NCI-H345 (cell line): ENCODE measurements at regions not wholly inside any gene's neighbourhood (a gene's known extent, or its start where the extent isn't known, plus 50 kb on each side); places are given as distances from the start of the nearest gene placed in this dataset.

ENCODE experiments used
- DNase-seq: peaks from one replicate; lab custom pipeline; 2025; lab: John Stamatoyannopoulos, UW

DNA sequence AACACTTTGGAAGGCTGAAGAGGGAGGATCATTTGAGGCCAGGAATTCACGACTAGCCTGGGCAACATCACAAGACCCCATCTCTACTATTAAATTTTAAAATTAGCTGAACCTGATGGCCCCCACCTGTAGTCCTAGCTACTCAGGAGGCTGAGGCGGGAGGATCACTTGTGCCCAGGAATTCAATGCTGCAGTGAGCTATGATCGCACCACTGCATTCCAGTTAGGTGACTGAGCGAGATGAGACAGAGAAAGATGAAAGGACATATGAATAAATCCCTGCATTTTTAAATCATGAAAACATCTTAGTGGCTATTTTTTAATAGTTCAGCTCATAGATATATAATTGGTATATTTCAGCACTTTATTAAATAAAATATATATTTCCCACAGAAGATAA is 93.8 kb downstream of the GPR63 start:
- DNase-seq, result no peak

GRCh38 chr6:96742702-96743101 is 94.6 kb downstream of the GPR63 start:
- no peak for DNase-seq

- no peak for DNase-seq
Measured at GRCh38 chr6:96735332-96735731, 101.9 kb downstream of the GPR63 start.

DNA sequence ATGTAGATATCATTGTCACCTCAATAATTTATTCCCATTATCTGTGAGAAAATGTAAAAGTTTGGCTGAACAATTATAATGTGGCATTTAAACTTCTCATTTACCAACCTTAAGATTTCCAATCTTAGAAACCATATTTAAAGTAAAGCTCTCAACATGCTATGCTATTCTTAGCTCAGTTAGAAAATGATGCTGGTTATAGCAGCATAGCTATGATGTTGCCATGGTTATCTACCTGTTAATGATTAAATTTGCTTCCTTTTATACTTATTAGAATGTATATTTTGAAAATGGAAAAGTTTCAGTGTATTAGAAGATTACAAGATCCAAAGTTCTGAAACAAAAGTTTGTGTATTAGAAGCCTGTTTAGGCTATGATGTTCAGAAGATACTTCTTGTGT is 110.1 kb downstream of the GPR63 start:
- no peak for DNase-seq

DNA sequence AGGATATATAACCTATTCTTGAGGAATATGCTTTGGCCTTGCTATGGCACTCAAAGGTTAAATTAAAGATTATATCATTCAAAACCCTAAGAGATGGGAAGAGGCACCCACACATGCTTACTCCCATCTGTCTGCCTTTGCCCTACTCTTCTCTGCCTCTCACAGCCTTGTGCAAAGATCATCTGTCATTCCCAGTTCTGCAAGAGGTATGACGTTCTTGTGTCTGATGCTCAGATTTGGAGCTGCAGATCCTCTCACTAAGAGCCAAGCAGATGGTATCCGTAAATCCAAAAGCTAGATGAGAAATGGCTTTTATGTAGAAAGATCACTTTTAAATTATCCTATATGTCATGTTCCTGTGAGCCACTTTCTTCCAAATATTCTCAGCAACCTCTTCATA is 112.0 kb downstream of the GPR63 start:
- DNase-seq, result no peak

DNA sequence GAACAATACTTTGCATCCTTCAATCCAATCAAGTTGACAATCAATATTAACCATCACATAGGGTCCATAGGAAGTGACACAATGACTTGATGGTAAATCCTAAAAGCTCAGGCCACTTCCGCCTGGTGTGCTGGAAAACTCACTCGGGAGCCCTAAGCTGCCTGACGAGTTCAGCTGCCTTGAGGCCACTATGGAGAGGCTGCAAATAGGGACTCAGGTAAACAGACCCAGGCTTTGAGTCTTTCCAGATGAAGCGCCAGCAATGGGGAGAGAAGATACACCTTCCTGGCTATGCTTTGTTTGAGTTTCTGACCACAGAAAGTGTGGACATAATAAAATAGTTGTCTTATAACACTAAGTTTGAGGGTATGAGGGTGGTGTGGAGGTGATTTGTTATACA is 112.6 kb downstream of the GPR63 start:
- peak; percentile 7 for DNase-seq

DNA sequence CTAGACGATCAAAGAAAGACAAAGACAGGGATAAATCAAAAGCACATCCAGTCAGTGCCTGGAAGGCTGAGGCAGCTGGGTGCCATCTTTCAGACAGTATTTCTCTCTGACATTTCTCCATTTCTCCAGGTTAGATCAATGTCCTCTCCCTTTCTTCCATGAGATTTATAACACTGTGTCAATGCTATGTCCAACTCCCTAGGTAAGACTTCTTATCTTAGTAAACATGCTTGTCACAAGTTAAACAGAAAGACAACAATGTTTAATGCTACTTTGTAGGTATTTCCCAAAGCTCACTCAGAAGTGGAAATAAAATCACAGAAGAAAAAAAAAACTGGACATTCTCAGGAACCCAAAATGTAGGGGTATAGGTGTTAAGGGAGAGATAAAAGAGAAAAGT is 113.9 kb downstream of the GPR63 start:
- DNase-seq, result no peak

DNA sequence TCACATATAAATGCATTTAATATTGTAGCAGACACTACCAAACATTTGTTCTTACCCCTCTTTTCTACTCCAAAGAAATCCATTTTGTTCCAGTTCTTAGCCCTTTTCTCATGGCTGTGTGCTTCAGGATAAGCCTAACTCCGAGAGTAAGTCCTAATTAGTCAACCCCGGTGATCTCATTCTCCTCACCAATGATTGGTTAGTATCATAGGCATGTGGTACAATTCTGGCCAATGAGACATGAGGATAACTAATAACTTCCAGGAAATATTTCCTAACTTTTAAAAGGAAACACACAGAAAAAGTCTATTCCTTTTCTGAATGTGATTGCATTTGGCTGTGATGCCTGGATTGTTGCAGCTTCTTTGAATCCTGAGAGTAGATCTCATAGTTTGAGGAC is 116.0 kb downstream of the GPR63 start:
- DNase-seq, result no peak

DNA sequence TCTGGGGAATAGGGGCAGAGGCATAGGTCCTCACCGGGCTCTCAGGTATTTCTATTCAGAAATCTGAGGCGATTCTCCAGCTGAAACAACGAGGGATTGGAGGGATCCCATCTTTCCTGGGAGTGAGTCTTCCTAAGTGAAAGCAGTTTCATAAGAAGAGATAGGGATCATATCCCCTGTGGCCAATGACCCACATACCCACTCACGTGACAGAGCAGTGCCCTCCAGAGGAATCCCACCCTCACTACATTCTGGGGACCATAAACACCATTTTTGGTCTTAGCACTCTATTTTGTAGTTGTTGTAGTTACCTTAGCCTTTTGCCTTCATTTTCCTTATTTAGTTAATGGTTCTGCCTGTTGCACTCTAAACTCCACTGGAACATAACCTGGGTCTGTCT is 121.1 kb downstream of the GPR63 start:
- peak; percentile 53 for DNase-seq

- no peak for DNase-seq
Measured at GRCh38 chr6:96715608-96716007, 121.7 kb downstream of the GPR63 start.

- no peak for DNase-seq
Measured at GRCh38 chr6:96704713-96705112, 132.6 kb downstream of the GPR63 start.

DNA sequence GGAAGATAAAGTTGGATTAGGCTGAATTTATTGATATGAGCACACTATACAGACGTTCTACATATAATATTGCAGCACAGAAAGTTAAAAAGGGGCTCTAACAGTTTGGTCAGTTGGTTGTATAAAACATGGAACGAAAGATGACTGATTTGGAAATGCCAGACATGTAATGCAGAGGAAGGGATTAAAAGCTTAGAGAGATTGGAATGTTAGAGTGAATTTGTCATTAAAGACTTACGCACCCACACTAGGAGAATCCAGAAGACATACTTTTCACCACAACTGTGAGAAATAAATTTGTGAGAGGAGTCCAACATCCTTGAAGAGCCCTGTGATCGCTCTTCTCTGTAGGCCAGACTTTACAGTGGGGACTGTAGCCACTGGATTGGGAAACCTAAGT is 134.7 kb downstream of the GPR63 start:
- no peak for DNase-seq

- DNase-seq, result no peak
Measured at GRCh38 chr6:96700915-96701314, 136.4 kb downstream of the GPR63 start.

- DNase-seq, result peak; percentile 91
Measured at GRCh38 chr6:96694429-96694828, 131.5 kb downstream of the FHL5 start.

GRCh38 chr6:96687121-96687520 is 124.2 kb downstream of the FHL5 start:
- DNase-seq, result no peak

DNA sequence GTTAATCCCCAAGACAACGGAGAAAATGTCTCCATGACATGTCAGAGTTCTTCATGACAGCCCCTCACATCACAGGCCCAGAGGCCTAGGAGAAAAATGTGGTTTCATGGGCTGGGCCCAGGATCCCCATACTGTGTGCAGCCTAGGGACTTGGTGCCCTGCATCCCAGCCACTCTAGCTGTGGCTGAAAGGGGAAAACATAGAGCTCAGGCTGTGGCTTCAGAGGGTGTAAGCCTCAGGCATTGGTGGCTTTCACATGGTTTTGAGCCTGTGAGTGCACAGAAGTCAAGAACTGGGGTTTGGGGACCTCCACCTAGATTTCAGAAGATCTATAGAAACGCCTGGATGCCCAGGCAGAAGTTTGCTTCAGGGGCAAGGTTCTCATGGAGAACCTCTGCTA is 122.8 kb downstream of the FHL5 start:
- DNase-seq, result no peak

DNA sequence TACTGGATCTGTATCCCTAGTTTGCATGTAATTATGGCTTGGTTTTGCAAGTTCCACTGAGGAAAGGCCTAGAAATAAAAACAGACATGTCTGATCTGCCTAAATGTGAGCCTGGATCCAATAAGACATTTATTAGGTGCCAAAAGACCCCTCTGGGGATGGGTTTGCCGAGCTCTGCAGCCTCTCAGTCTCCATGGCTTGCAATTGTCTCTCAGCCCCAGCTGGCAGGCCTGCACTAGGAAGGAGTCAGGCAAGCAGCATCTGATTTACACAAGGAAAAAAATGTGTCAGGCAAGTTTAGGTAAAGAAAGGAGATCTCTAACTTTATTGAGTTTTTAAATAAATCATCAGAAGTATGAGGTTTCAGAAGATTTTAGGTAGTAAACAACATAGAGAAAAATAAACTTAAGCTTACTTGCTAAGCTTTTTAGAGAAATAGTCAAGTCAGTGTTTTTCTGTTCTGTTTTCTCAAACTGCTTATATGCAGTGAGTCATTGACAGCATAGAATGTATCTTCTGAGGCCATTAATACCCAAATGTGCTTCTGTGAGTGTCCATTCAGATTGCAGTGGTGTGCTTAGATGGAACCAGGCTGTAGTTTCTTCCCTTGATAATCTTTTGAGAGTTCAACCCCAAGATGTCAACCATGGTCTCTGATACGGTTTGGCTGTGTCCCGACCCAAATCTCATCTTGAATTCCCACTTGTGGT is 121.0 kb downstream of the FHL5 start:
- no peak for DNase-seq

- no peak for DNase-seq
Measured at GRCh38 chr6:96682017-96682416, 119.1 kb downstream of the FHL5 start.

DNA sequence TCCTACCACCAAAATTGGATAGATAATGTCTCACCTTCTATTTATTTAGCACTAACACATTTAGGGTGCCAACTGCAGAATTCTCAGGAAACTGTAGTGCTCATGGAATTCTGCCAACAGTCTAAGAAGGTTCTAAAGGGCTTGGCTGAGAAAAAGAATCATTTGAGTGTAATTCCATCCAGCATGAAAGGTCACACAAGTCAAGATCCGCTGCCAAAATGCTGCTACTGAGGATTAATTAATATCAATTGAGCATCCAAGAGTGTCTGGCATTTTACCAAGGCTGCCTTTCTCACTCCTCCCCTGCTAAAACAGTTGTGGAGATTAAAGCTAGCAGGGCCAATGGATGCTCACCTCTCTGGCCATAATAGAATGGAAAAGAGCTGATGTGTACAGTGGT is 112.7 kb downstream of the FHL5 start:
- DNase-seq, result peak; percentile 73
